22Rv1 (cell line): ENCODE measurements at regions not wholly inside any gene's neighbourhood (a gene's known extent, or its start where the extent isn't known, plus 50 kb on each side); places are given as distances from the start of the nearest gene placed in this dataset.

Experiments
- ZFX ChIP-seq: fragments of 450-650 bp; IDR thresholded peaks from 2 replicates; pipeline ENCODE4 v1.6.1; 2017; ENCODE audit warnings: antibody characterized with exemption, borderline replicate concordance
- TF ChIP-seq, protein P1 (sequence below): fragments of 450-650 bp; IDR thresholded peaks from 2 replicates; pipeline ENCODE4 v1.5.1; 2017; ENCODE audit warnings: mild to moderate bottlenecking

DNA sequence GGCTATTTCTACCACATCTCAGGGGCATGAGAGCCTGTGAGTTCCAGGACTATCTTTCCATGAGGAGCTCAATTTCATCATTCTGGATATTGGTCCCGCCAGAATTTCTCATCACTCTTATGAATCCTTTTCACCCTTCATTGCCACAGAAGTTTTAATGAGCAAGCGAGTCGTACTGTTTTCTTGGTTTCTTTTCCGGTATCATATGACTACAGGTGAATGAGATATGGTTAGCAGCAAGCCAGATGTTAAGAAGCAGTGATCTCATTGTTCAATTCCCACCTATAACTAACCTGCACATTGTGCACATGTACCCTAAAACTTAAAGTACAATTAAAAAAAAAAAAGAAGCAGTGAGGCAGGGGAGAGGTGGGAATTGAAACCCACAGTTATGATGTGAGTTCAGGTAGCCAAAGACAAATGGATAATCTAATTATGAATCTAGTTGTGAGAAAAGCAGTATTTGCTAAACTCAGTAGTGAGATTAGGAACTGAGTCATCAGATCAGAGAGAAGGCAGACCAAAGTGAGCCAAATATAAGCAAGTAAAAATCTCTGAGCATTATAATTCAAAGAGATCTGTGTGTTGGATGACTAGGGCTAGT is 78.0 kb upstream of the ELOVL5 start:
- TF ChIP-seq, protein P1, sequence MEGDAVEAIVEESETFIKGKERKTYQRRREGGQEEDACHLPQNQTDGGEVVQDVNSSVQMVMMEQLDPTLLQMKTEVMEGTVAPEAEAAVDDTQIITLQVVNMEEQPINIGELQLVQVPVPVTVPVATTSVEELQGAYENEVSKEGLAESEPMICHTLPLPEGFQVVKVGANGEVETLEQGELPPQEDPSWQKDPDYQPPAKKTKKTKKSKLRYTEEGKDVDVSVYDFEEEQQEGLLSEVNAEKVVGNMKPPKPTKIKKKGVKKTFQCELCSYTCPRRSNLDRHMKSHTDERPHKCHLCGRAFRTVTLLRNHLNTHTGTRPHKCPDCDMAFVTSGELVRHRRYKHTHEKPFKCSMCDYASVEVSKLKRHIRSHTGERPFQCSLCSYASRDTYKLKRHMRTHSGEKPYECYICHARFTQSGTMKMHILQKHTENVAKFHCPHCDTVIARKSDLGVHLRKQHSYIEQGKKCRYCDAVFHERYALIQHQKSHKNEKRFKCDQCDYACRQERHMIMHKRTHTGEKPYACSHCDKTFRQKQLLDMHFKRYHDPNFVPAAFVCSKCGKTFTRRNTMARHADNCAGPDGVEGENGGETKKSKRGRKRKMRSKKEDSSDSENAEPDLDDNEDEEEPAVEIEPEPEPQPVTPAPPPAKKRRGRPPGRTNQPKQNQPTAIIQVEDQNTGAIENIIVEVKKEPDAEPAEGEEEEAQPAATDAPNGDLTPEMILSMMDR, result no peak
- no peak for TF ChIP-seq ZFX
